ENCODE measurements at regions not wholly inside any gene's neighbourhood (a gene's known extent, or its start where the extent isn't known, plus 50 kb on each side); places are given as distances from the start of the nearest gene placed in this dataset.
"Not testable (repeated sequence)": the region's sequence is repeated elsewhere in the genome, so short reads cannot be mapped to it uniquely, and the experiment has no call there.

DNA sequence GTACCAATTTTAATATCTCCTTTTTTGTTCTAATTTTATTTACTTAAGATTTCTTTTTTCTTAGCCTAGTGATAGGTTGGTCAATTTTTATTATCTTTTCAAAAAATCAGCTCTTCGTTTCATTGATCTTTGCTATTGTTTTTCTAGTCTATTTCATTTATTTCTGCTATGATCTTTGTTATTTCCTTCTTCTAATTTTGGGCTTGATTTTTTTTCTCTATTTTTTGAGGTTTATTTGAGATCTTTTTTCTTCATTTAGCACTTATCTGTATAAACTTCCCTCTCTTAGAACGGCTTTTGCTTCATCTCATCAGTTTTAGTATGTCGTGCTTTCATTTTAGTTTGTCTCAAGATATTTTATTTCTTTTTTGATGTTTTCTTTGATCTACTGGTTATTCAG lies 456.1 kb downstream of the SPATA31A1 start:
- not testable (repeated sequence) for TF ChIP-seq ZNF217 (IDR thresholded peaks at IDR 0.05); MTA3 (IDR thresholded peaks at IDR 0.05; ENCODE audit: borderline replicate concordance, low read length)
- TF ChIP-seq, protein P1, sequence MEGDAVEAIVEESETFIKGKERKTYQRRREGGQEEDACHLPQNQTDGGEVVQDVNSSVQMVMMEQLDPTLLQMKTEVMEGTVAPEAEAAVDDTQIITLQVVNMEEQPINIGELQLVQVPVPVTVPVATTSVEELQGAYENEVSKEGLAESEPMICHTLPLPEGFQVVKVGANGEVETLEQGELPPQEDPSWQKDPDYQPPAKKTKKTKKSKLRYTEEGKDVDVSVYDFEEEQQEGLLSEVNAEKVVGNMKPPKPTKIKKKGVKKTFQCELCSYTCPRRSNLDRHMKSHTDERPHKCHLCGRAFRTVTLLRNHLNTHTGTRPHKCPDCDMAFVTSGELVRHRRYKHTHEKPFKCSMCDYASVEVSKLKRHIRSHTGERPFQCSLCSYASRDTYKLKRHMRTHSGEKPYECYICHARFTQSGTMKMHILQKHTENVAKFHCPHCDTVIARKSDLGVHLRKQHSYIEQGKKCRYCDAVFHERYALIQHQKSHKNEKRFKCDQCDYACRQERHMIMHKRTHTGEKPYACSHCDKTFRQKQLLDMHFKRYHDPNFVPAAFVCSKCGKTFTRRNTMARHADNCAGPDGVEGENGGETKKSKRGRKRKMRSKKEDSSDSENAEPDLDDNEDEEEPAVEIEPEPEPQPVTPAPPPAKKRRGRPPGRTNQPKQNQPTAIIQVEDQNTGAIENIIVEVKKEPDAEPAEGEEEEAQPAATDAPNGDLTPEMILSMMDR (IDR thresholded peaks at IDR 0.05 in 2 of 3, conservative IDR thresholded peaks at IDR 0.05 in 1 of 3; ENCODE audit: control insufficient read depth in 2 of 3, extremely low read depth in 1 of 3, insufficient read depth in 1 of 3, low read depth in 3 of 3, low read length in 3 of 3), result not testable (repeated sequence)
- TF ChIP-seq, protein P2, sequence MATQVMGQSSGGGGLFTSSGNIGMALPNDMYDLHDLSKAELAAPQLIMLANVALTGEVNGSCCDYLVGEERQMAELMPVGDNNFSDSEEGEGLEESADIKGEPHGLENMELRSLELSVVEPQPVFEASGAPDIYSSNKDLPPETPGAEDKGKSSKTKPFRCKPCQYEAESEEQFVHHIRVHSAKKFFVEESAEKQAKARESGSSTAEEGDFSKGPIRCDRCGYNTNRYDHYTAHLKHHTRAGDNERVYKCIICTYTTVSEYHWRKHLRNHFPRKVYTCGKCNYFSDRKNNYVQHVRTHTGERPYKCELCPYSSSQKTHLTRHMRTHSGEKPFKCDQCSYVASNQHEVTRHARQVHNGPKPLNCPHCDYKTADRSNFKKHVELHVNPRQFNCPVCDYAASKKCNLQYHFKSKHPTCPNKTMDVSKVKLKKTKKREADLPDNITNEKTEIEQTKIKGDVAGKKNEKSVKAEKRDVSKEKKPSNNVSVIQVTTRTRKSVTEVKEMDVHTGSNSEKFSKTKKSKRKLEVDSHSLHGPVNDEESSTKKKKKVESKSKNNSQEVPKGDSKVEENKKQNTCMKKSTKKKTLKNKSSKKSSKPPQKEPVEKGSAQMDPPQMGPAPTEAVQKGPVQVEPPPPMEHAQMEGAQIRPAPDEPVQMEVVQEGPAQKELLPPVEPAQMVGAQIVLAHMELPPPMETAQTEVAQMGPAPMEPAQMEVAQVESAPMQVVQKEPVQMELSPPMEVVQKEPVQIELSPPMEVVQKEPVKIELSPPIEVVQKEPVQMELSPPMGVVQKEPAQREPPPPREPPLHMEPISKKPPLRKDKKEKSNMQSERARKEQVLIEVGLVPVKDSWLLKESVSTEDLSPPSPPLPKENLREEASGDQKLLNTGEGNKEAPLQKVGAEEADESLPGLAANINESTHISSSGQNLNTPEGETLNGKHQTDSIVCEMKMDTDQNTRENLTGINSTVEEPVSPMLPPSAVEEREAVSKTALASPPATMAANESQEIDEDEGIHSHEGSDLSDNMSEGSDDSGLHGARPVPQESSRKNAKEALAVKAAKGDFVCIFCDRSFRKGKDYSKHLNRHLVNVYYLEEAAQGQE (IDR thresholded peaks at IDR 0.05; ENCODE audit: low read depth, low read length), result not testable (repeated sequence)
- TF ChIP-seq, protein P3, sequence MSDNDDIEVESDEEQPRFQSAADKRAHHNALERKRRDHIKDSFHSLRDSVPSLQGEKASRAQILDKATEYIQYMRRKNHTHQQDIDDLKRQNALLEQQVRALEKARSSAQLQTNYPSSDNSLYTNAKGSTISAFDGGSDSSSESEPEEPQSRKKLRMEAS (IDR thresholded peaks at IDR 0.05; ENCODE audit: low read depth, low read length), result not testable (repeated sequence)

All from GM12878 (cell line).